Activated CD4-positive, alpha-beta memory T cell treated with anti-CD3 and anti-CD28 coated beads, Interleukin-2, amount 10 ng/mL, durations not matched to agents 7 days and 5 days (primary cell): ENCODE measurements at regions not wholly inside any gene's neighbourhood (a gene's known extent, or its start where the extent isn't known, plus 50 kb on each side); places are given as distances from the start of the nearest gene placed in this dataset.

Experiments used
- CTCF ChIA-PET: fragments of 350-600 bp; sonication (Branson Sonifier 250); formaldehyde crosslinking; loops from one replicate; lab custom pipeline; 2021; ENCODE audit warnings: antibody characterized with exemption, inconsistent platforms; lab: Charles Lee
- POLR2A ChIA-PET: fragments of 350-600 bp; sonication (Branson Sonifier 250); formaldehyde crosslinking; loops from one replicate; lab custom pipeline; 2021; ENCODE audit warnings: antibody characterized with exemption; lab: Charles Lee
- DNase-seq: peaks from one replicate; pipeline ENCODE4 v3.0.0-alpha.2; 2020
- H3K27ac Mint-ChIP-seq: one replicate; pipeline ENCODE4 v1.8.0; 2021; ENCODE audit warnings: mild to moderate bottlenecking, mixed read lengths
- H3K27me3 Mint-ChIP-seq: one replicate; pipeline ENCODE4 v1.8.0; 2021; ENCODE audit warnings: mixed read lengths
- H3K36me3 Mint-ChIP-seq: one replicate; pipeline ENCODE4 v1.8.0; 2021; ENCODE audit warnings: low read depth, mixed read lengths
- H3K4me1 Mint-ChIP-seq: one replicate; pipeline ENCODE4 v1.8.0; 2021; ENCODE audit warnings: mixed read lengths
- H3K4me3 Mint-ChIP-seq: one replicate; pipeline ENCODE4 v1.8.0; 2021; ENCODE audit warnings: mild to moderate bottlenecking, mixed read lengths
- H3K9me3 Mint-ChIP-seq: one replicate; pipeline ENCODE4 v1.8.0; 2021; ENCODE audit warnings: mixed read lengths

GRCh38 chr3:153096731-153097131 lies 65.3 kb upstream of the RAP2B start:
- ChIA-PET CTCF (no interaction called here), POLR2A (interaction anchor here (0.9 kb wide), 1 partner anchor 65 kb away, joined by 3 read pairs; no protein-coding TSS in a partner anchor)
- no peaks in the 10 kb centered on the region for H3K9me3 Mint-ChIP-seq
- no peaks in the 10 kb centered on the region for H3K27me3 Mint-ChIP-seq
- no peak overlapping the region for H3K4me3 Mint-ChIP-seq
- H3K4me1 Mint-ChIP-seq, result peaks cover 2% of the 10 kb centered on the region
- no peaks in the 10 kb centered on the region for H3K36me3 Mint-ChIP-seq
- H3K27ac Mint-ChIP-seq, result no peak overlapping the region
- no peak for DNase-seq

GRCh38 chr3:153097213-153097612 lies 64.8 kb upstream of the RAP2B start:
- no peaks in the 10 kb centered on the region for H3K36me3 Mint-ChIP-seq
- no peaks in the 10 kb centered on the region for H3K4me1 Mint-ChIP-seq
- ChIA-PET CTCF (no interaction called here), POLR2A (no interaction called here)
- no peaks in the 10 kb centered on the region for H3K27me3 Mint-ChIP-seq
- no peaks in the 10 kb centered on the region for H3K9me3 Mint-ChIP-seq
- no peak overlapping the region for H3K27ac Mint-ChIP-seq
- no peak overlapping the region for H3K4me3 Mint-ChIP-seq
- DNase-seq, result no peak

- H3K27ac Mint-ChIP-seq, result no peak overlapping the region
- no peak for DNase-seq
- no peaks in the 10 kb centered on the region for H3K4me1 Mint-ChIP-seq
- no peaks in the 10 kb centered on the region for H3K36me3 Mint-ChIP-seq
- POLR2A ChIA-PET, result no interaction called here
- H3K27me3 Mint-ChIP-seq, result no peaks in the 10 kb centered on the region
- CTCF ChIA-PET, result no interaction called here
- H3K4me3 Mint-ChIP-seq, result no peak overlapping the region
- H3K9me3 Mint-ChIP-seq, result no peaks in the 10 kb centered on the region
Measured at GRCh38 chr3:153099131-153099530, 62.9 kb upstream of the RAP2B start.

DNA sequence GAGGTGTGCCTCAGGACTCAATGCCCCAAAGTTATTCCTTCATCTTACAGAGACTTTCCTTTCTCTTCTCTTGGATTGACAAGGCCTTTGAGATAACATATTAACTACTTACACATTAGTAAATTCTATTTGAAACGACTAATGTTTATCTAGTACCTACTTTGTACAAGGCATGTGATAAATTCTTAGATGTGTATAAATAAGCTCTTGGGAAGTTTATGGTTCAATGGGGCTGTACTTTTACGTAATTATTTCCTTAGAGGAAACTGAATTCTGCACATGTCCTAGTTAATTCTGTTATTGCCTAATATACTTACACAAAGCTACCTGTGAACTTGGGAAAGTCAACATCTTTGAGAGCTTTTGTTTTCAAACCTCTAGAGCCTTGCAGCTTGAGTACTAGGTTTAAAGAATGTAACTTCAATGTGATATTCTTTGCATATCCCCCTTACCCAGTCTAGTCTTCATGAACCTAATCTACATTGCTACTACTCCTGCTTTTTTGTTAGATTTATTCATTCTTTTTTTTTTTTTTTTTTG lies 58.5 kb upstream of the RAP2B start:
- Mint-ChIP-seq H3K4me3 (no peak overlapping the region), H3K27ac (no peak overlapping the region), H3K4me1 (no peaks in the 10 kb centered on the region), H3K27me3 (no peaks in the 10 kb centered on the region), H3K36me3 (no peaks in the 10 kb centered on the region), H3K9me3 (no peaks in the 10 kb centered on the region)
- no peak for DNase-seq
- POLR2A ChIA-PET, result no interaction called here
- CTCF ChIA-PET, result interaction anchor here (0.6 kb wide), 1 partner anchor 18 kb away, joined by 3 read pairs; no protein-coding TSS in a partner anchor

- H3K4me1 Mint-ChIP-seq, result no peaks in the 10 kb centered on the region
- no peak overlapping the region for H3K4me3 Mint-ChIP-seq
- peaks cover 2% of the 10 kb centered on the region for H3K9me3 Mint-ChIP-seq
- DNase-seq, result no peak
- CTCF ChIA-PET, result no interaction called here
- POLR2A ChIA-PET, result no interaction called here
- H3K27me3 Mint-ChIP-seq, result no peaks in the 10 kb centered on the region
- no peaks in the 10 kb centered on the region for H3K36me3 Mint-ChIP-seq
- no peak overlapping the region for H3K27ac Mint-ChIP-seq
Measured at GRCh38 chr3:153110041-153110440, 52.0 kb upstream of the RAP2B start.

DNA sequence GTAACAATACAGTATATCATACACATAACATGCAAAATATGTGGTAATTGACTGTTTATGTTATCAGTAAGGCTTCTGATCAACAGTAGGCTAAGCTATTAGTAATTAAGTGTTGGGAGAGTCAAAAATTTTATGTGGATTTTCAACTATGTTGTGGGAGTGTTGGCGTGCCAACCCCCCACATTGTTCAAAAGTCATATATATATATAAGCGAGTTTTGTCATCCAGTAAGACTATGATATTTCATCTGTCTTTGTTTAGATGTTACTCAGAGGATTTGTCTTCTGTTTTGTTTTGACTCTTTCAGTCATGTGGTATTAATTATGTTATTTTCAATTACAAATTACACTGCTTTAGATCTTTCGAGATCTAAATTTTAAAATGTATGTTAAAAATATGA lies 51.0 kb upstream of the RAP2B start:
- Mint-ChIP-seq H3K4me1 (no peaks in the 10 kb centered on the region), H3K27me3 (no peaks in the 10 kb centered on the region), H3K9me3 (peaks cover 2% of the 10 kb centered on the region), H3K36me3 (no peaks in the 10 kb centered on the region), H3K27ac (no peak overlapping the region), H3K4me3 (no peak overlapping the region)
- POLR2A ChIA-PET, result no interaction called here
- CTCF ChIA-PET, result no interaction called here
- no peak for DNase-seq
